GM21619 (cell line): ENCODE measurements at regions not wholly inside any gene's neighbourhood (a gene's known extent, or its start where the extent isn't known, plus 50 kb on each side); places are given as distances from the start of the nearest gene placed in this dataset.

Source experiments
- ATAC-seq: cut with Tn5 transposase; IDR thresholded peaks from one replicate; pipeline ENCODE4 v1.9.1; 2021; ENCODE audit not compliant: unreplicated experiment

GRCh38 chr17:55585629-55586028 is 74.4 kb upstream of the SMIM36 start:
- ATAC-seq, result no peak

- ATAC-seq, result no peak
Observed at GRCh38 chr17:55584861-55585260, 73.6 kb upstream of the SMIM36 start.

GRCh38 chr17:55584055-55584685 is 72.9 kb upstream of the SMIM36 start:
- no peak for ATAC-seq

- no peak for ATAC-seq
Observed at GRCh38 chr17:55582897-55583296, 71.6 kb upstream of the SMIM36 start.

- peak; percentile 58 for ATAC-seq
Observed at GRCh38 chr17:55580596-55581133, 69.4 kb upstream of the SMIM36 start.

GRCh38 chr17:55577687-55578086 is 66.4 kb upstream of the SMIM36 start:
- no peak for ATAC-seq

GRCh38 chr17:55576996-55577586 is 65.8 kb upstream of the SMIM36 start:
- ATAC-seq, result peak; percentile 75

- ATAC-seq, result no peak
Observed at GRCh38 chr17:55576237-55576995, 65.2 kb upstream of the SMIM36 start.

- ATAC-seq, result no peak
Observed at GRCh38 chr17:55575058-55575636, 63.9 kb upstream of the SMIM36 start.

GRCh38 chr17:55572599-55572998 is 61.3 kb upstream of the SMIM36 start:
- ATAC-seq, result no peak

GRCh38 chr17:55572139-55572538 is 60.9 kb upstream of the SMIM36 start:
- no peak for ATAC-seq

GRCh38 chr17:55571095-55571494 is 59.8 kb upstream of the SMIM36 start:
- no peak for ATAC-seq

- no peak for ATAC-seq
Observed at GRCh38 chr17:55570391-55570790, 59.1 kb upstream of the SMIM36 start.

GRCh38 chr17:55567240-55568214 is 56.3 kb upstream of the SMIM36 start:
- no peak for ATAC-seq

- no peak for ATAC-seq
Observed at GRCh38 chr17:55564081-55564480, 52.8 kb upstream of the SMIM36 start.

- ATAC-seq, result no peak
Observed at GRCh38 chr17:55563363-55563762, 52.1 kb upstream of the SMIM36 start.

GRCh38 chr17:55561973-55562495 is 50.8 kb upstream of the SMIM36 start:
- no peak for ATAC-seq

GRCh38 chr17:55561316-55561972 is 50.2 kb upstream of the SMIM36 start:
- no peak for ATAC-seq
